Testis (tissue), 2 donors: ENCODE measurements at regions not wholly inside any gene's neighbourhood (a gene's known extent, or its start where the extent isn't known, plus 50 kb on each side); places are given as distances from the start of the nearest gene placed in this dataset.

Source experiments
- DNase-seq: peaks from one replicate; pipeline ENCODE4 v3.0.0-alpha.2; 2019
- H3K27ac ChIP-seq, 2 donors: fragments of 200-600 bp; sonication (generic); one replicate each; pipeline ENCODE4 v1.5.1; 2019
- H3K27me3 ChIP-seq: fragments of 200-600 bp; sonication (generic); one replicate; pipeline ENCODE4 v1.5.1; 2019
- H3K36me3 ChIP-seq: fragments of 200-600 bp; sonication (generic); one replicate; pipeline ENCODE4 v1.5.1; 2017; ENCODE audit warnings: low read depth; ENCODE audit errors: missing control alignments
- H3K4me1 ChIP-seq: fragments of 200-600 bp; sonication (generic); one replicate; pipeline ENCODE4 v1.5.1; 2019
- H3K4me3 ChIP-seq, 2 donors: fragments of 200-600 bp; sonication (generic); one replicate each; pipeline ENCODE4 v1.5.1; 2017 to 2019
- H3K9me3 ChIP-seq: fragments of 200-600 bp; sonication (generic); one replicate; pipeline ENCODE4 v1.5.1; 2017
- CTCF ChIP-seq, 3 experiments: fragments of 450-650 bp in 2 of 3; fragments of 200-600 bp in 1 of 3; sonication (generic) in 1 of 3; IDR thresholded peaks; one replicate each; pipeline ENCODE4 v1.5.1; 2016 to 2019; ENCODE audit warnings: antibody characterized with exemption in 3 of 3, mild to moderate bottlenecking in 2 of 3, moderate library complexity in 1 of 3
- POLR2A ChIP-seq: fragments of 450-650 bp; IDR thresholded peaks from one replicate; pipeline ENCODE4 v1.6.1; 2017; ENCODE audit warnings: antibody characterized with exemption, mild to moderate bottlenecking, moderate library complexity
- WGBS, 2 donors: methylation state at CpG; one replicate each; pipeline ENCODE4 v1.1.5; 2018; 5-methylcytosine and 5-hydroxymethylcytosine counted together
- intact Hi-C: fragments of 100-400 bp; cut with DNase I; formaldehyde crosslinking; loops from one replicate; pipeline ENCODE4 v1.15.1; 2023; ENCODE audit warnings: low total_unique reads

- TF ChIP-seq POLR2A = no peak
- TF ChIP-seq CTCF (IDR thresholded peaks at IDR 0.05) = no peak
- intact Hi-C loops = no loop called here
- Histone ChIP-seq H3K4me1 (no peaks in the 10 kb centered on the region), H3K4me3 (no peak overlapping the region), H3K27ac (no peak overlapping the region), H3K9me3 (no peaks in the 10 kb centered on the region), H3K27me3 (no peaks in the 10 kb centered on the region), H3K36me3 (no peaks in the 10 kb centered on the region)
- no peak for DNase-seq
- 65 to 76% methylated on average over 12 of the region's 12 CpGs for WGBS, 2 donors
Observed at GRCh38 chr11:120061036-120061760, 76.7 kb downstream of the TRIM29 start.

GRCh38 chr11:120060512-120060911 is 77.4 kb downstream of the TRIM29 start:
- H3K4me3 ChIP-seq = no peak overlapping the region
- TF ChIP-seq CTCF (IDR thresholded peaks at IDR 0.05) (no peak), POLR2A (no peak)
- WGBS, 2 donors = 91 to 93% methylated on average over 7 of the region's 7 CpGs
- no peak overlapping the region for H3K27ac ChIP-seq
- no peaks in the 10 kb centered on the region for H3K36me3 ChIP-seq
- no peak for DNase-seq
- H3K4me1 ChIP-seq = no peaks in the 10 kb centered on the region
- intact Hi-C loops = no loop called here
- no peaks in the 10 kb centered on the region for H3K9me3 ChIP-seq
- H3K27me3 ChIP-seq = no peaks in the 10 kb centered on the region

- H3K27ac ChIP-seq = no peak overlapping the region
- no peaks in the 10 kb centered on the region for H3K9me3 ChIP-seq
- no peaks in the 10 kb centered on the region for H3K4me1 ChIP-seq
- no peak for TF ChIP-seq CTCF (IDR thresholded peaks at IDR 0.05)
- TF ChIP-seq POLR2A = no peak
- H3K36me3 ChIP-seq = no peaks in the 10 kb centered on the region
- H3K27me3 ChIP-seq = no peaks in the 10 kb centered on the region
- no peak for DNase-seq
- H3K4me3 ChIP-seq = no peak overlapping the region
- WGBS, 2 donors = 83 to 98% methylated on average over 4 of the region's 4 CpGs
- intact Hi-C loops = no loop called here
Observed at GRCh38 chr11:120058931-120059330, 79.0 kb downstream of the TRIM29 start.

GRCh38 chr11:120057595-120058581 is 80.0 kb downstream of the TRIM29 start:
- H3K4me1 ChIP-seq = no peaks in the 10 kb centered on the region
- TF ChIP-seq CTCF (IDR thresholded peaks at IDR 0.05) = no peak
- no peak for TF ChIP-seq POLR2A
- DNase-seq = no peak
- no peak overlapping the region for H3K27ac ChIP-seq
- WGBS, 2 donors = 81 to 86% methylated on average over 17 to 18 of the region's 18 CpGs
- intact Hi-C loops = no loop called here
- H3K9me3 ChIP-seq = no peaks in the 10 kb centered on the region
- H3K27me3 ChIP-seq = no peaks in the 10 kb centered on the region
- H3K4me3 ChIP-seq = no peak overlapping the region
- no peaks in the 10 kb centered on the region for H3K36me3 ChIP-seq
